ENCODE measurements at regions not wholly inside any gene's neighbourhood (a gene's known extent, or its start where the extent isn't known, plus 50 kb on each side); places are given as distances from the start of the nearest gene placed in this dataset.

GRCh38 chr14:27668531-27668930, 1070.7 kb upstream of the NOVA1 start:
- TF ChIP-seq EP300 (IDR thresholded peaks at IDR 0.05; ENCODE audit: borderline replicate concordance) (no peak), RAD21 (IDR thresholded peaks at IDR 0.05; ENCODE audit: low read depth) (no peak), REST (IDR thresholded peaks at IDR 0.05; ENCODE audit: low read depth) (no peak), TAF1 (IDR thresholded peaks at IDR 0.05; ENCODE audit: low read depth) (no peak), EGR1 (IDR thresholded peaks at IDR 0.05) (no peak), USF1 (IDR thresholded peaks at IDR 0.05) (no peak), CREB1 (IDR thresholded peaks at IDR 0.05; ENCODE audit: low read depth) (no peak), TEAD4 (IDR thresholded peaks at IDR 0.05) (no peak), FOXM1 (IDR thresholded peaks at IDR 0.05; ENCODE audit: borderline replicate concordance, low read depth) (no peak), NFIC (IDR thresholded peaks at IDR 0.05) (no peak), MAX (IDR thresholded peaks at IDR 0.05) (no peak), CEBPB (IDR thresholded peaks at IDR 0.05) (no peak), YY1 (IDR thresholded peaks at IDR 0.05; ENCODE audit: low read depth) (no peak), TCF12 (IDR thresholded peaks at IDR 0.05; ENCODE audit: low read depth) (no peak)
